Tibial artery (tissue), 4 donors: ENCODE measurements at regions not wholly inside any gene's neighbourhood (a gene's known extent, or its start where the extent isn't known, plus 50 kb on each side); places are given as distances from the start of the nearest gene placed in this dataset.

Experiments used
- DNase-seq, 2 donors: peaks; one replicate each; pipeline ENCODE4 v3.0.0-alpha.2; 2019
- H3K27ac ChIP-seq, 2 donors: fragments of 200-600 bp; sonication (generic) in 1 of 2; 1 replicate in 1 of 2; 2 replicates in 1 of 2; pipeline ENCODE4 v1.5.1; 2018 to 2019; ENCODE audit warnings: mild to moderate bottlenecking in 1 of 2
- H3K27me3 ChIP-seq, 2 donors: fragments of 200-600 bp; sonication (generic) in 1 of 2; one replicate each; pipeline versions ENCODE4 v1.5.1 to v1.6.0; 2016 to 2019
- H3K36me3 ChIP-seq, 3 donors: fragments of 200-600 bp; sonication (generic) in 2 of 3; one replicate each; pipeline ENCODE4 v1.5.1; 2016 to 2019; ENCODE audit warnings: mild to moderate bottlenecking in 2 of 3
- H3K4me1 ChIP-seq, 4 donors: fragments of 200-600 bp; sonication (generic) in 2 of 4; 1 replicate in 3 of 4; 2 replicates in 1 of 4; pipeline ENCODE4 v1.5.1; 2016 to 2019
- H3K4me3 ChIP-seq, 2 donors: fragments of 200-600 bp; sonication (generic) in 1 of 2; 1 replicate in 1 of 2; 2 replicates in 1 of 2; pipeline ENCODE4 v1.5.1; 2018 to 2019; ENCODE audit warnings: mild to moderate bottlenecking in 2 of 2
- H3K9me3 ChIP-seq, 3 donors: fragments of 200-600 bp; sonication (generic) in 1 of 3; one replicate each; pipeline ENCODE4 v1.5.1; 2016 to 2019
- CTCF ChIP-seq, 2 experiments: fragments of 200-600 bp in 1 of 2; fragments of 450-650 bp in 1 of 2; IDR thresholded peaks; one replicate each; pipeline ENCODE4 v1.5.1; 2017 to 2019; ENCODE audit warnings: antibody characterized with exemption in 2 of 2, mild to moderate bottlenecking in 1 of 2, moderate library complexity in 1 of 2
- intact Hi-C: fragments of 100-400 bp; cut with DNase I; formaldehyde crosslinking; loops from one replicate; pipeline ENCODE4 v1.15.0; 2023; ENCODE audit warnings: low total_unique reads

GRCh38 chr6:126820634-126821033 lies 297.8 kb upstream of the RSPO3 start:
- H3K27ac ChIP-seq = no peak overlapping the region
- TF ChIP-seq CTCF (IDR thresholded peaks at IDR 0.05) = no peak
- H3K36me3 ChIP-seq = no peaks in the 10 kb centered on the region
- no peak overlapping the region for H3K4me3 ChIP-seq
- no peaks in the 10 kb centered on the region for H3K9me3 ChIP-seq
- DNase-seq = no peak
- no peaks in the 10 kb centered on the region for H3K4me1 ChIP-seq
- intact Hi-C loops = no loop called here
- no peaks in the 10 kb centered on the region for H3K27me3 ChIP-seq

GRCh38 chr6:126821706-126822105 lies 296.8 kb upstream of the RSPO3 start:
- H3K4me3 ChIP-seq = no peak overlapping the region
- H3K9me3 ChIP-seq = no peaks in the 10 kb centered on the region
- intact Hi-C loops = no loop called here
- TF ChIP-seq CTCF (IDR thresholded peaks at IDR 0.05) = no peak
- no peaks in the 10 kb centered on the region for H3K27me3 ChIP-seq
- no peak for DNase-seq
- no peaks in the 10 kb centered on the region for H3K36me3 ChIP-seq
- no peaks in the 10 kb centered on the region for H3K4me1 ChIP-seq
- H3K27ac ChIP-seq = no peak overlapping the region

GRCh38 chr6:126824226-126824625 lies 294.2 kb upstream of the RSPO3 start:
- Histone ChIP-seq H3K4me3 (no peak overlapping the region), H3K27me3 (no peaks in the 10 kb centered on the region), H3K36me3 (no peaks in the 10 kb centered on the region), H3K4me1 (no peaks in the 10 kb centered on the region), H3K27ac (no peak overlapping the region), H3K9me3 (no peaks in the 10 kb centered on the region)
- TF ChIP-seq CTCF (IDR thresholded peaks at IDR 0.05) = no peak
- intact Hi-C loops = no loop called here
- no peak for DNase-seq

- no peaks in the 10 kb centered on the region for H3K4me1 ChIP-seq
- no peak for DNase-seq
Measured at GRCh38 chr6:126824815-126825214, 293.7 kb upstream of the RSPO3 start.

GRCh38 chr6:126826166-126826714 lies 292.2 kb upstream of the RSPO3 start:
- Histone ChIP-seq H3K9me3 (no peaks in the 10 kb centered on the region), H3K27ac (no peak overlapping the region), H3K4me1 (no peaks in the 10 kb centered on the region), H3K27me3 (no peaks in the 10 kb centered on the region), H3K4me3 (no peak overlapping the region), H3K36me3 (no peaks in the 10 kb centered on the region)
- TF ChIP-seq CTCF (IDR thresholded peaks at IDR 0.05) = no peak
- no peak for DNase-seq
- intact Hi-C loops = no loop called here

More at GRCh38 chr6:126824815-126825214, 293.7 kb upstream of the RSPO3 start:
- Histone ChIP-seq H3K9me3 (no peaks in the 10 kb centered on the region), H3K27me3 (no peaks in the 10 kb centered on the region), H3K36me3 (no peaks in the 10 kb centered on the region), H3K4me3 (no peak overlapping the region), H3K27ac (no peak overlapping the region)
- intact Hi-C loops = no loop called here
- no peak for TF ChIP-seq CTCF (IDR thresholded peaks at IDR 0.05)

GRCh38 chr6:126831461-126831860 lies 287.0 kb upstream of the RSPO3 start:
- Histone ChIP-seq H3K4me1 (no peaks in the 10 kb centered on the region), H3K9me3 (no peaks in the 10 kb centered on the region), H3K4me3 (no peak overlapping the region), H3K27ac (no peak overlapping the region), H3K27me3 (no peaks in the 10 kb centered on the region), H3K36me3 (no peaks in the 10 kb centered on the region)
- intact Hi-C loops = no loop called here
- TF ChIP-seq CTCF (IDR thresholded peaks at IDR 0.05) = no peak
- no peak for DNase-seq
